ENCODE measurements at regions not wholly inside any gene's neighbourhood (a gene's known extent, or its start where the extent isn't known, plus 50 kb on each side); places are given as distances from the start of the nearest gene placed in this dataset.

DNA sequence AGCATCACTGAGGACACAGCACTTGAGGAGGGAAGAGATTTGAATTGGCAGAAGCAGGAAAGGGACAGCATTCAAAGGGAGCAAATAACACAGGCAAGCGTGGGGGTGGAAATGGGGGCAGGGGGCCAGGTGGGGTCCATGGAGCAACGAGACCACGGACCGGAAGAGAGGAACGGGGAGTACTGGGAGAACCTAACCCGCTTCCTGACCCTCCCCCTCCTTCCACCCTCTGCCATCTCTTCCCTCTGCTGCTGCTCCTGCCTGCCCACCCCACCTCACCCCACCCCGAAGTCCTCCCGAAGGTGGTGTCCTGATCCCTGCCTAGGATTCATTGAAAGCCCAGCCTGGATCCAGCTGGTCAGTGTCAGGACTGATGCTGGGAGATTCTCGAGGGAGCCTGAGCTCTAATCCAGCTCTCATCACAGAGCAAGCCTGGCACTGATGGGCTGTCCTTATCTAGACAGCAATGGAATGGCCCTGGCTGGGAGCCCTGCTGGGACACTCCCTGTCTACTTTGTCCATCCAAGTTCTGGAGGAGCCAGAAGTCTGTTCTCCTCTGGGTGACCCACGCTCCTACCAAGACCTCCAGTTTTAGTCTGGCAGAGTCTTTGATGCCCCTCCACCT, 105.0 kb downstream of the TRIM29 start:
- Mint-ChIP-seq H3K36me3 (ENCODE audit: low read depth, unreplicated experiment) (peaks cover 6% of the 10 kb centered on the region), H3K9me3 (ENCODE audit: unreplicated experiment) (peaks cover 6% of the 10 kb centered on the region), H3K27ac (ENCODE audit: unreplicated experiment) (no peak overlapping the region), H3K4me1 (ENCODE audit: low read depth, unreplicated experiment) (no peaks in the 10 kb centered on the region), H3K4me3 (ENCODE audit: unreplicated experiment) (no peak overlapping the region), H3K27me3 (ENCODE audit: low read depth, unreplicated experiment) (peaks cover 52% of the 10 kb centered on the region)
- Histone ChIP-seq H3K9me3 (ENCODE audit: insufficient read depth, low read depth, low read length) (peaks cover 7% of the 10 kb centered on the region), H3K4me2 (ENCODE audit: low read length) (no peak overlapping the region), H3K4me3 (ENCODE audit: insufficient read depth, low read depth, low read length) (no peak overlapping the region), H4K20me1 (ENCODE audit: insufficient read depth, low read length) (no peaks in the 10 kb centered on the region), H3K36me3 (ENCODE audit: insufficient read depth, low read length) (no peaks in the 10 kb centered on the region), H3K27me3 (ENCODE audit: insufficient read depth, low read length) (no peaks in the 10 kb centered on the region), H3K4me1 (ENCODE audit: insufficient read depth, low read length) (no peaks in the 10 kb centered on the region), H3K79me2 (ENCODE audit: insufficient read depth, low read length) (no peaks in the 10 kb centered on the region), H3K9ac (ENCODE audit: low read length) (no peak overlapping the region), H3K27ac (ENCODE audit: low read depth, low read length) (no peak overlapping the region), H2AFZ (ENCODE audit: low read depth, low read length) (no peak overlapping the region)
- TF ChIP-seq, protein P1, sequence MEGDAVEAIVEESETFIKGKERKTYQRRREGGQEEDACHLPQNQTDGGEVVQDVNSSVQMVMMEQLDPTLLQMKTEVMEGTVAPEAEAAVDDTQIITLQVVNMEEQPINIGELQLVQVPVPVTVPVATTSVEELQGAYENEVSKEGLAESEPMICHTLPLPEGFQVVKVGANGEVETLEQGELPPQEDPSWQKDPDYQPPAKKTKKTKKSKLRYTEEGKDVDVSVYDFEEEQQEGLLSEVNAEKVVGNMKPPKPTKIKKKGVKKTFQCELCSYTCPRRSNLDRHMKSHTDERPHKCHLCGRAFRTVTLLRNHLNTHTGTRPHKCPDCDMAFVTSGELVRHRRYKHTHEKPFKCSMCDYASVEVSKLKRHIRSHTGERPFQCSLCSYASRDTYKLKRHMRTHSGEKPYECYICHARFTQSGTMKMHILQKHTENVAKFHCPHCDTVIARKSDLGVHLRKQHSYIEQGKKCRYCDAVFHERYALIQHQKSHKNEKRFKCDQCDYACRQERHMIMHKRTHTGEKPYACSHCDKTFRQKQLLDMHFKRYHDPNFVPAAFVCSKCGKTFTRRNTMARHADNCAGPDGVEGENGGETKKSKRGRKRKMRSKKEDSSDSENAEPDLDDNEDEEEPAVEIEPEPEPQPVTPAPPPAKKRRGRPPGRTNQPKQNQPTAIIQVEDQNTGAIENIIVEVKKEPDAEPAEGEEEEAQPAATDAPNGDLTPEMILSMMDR (IDR thresholded peaks at IDR 0.05; ENCODE audit: insufficient read depth, low read depth, low read length): no peak
- no peak for TF ChIP-seq EZH2 (IDR thresholded peaks at IDR 0.05; ENCODE audit: insufficient read depth, low read length)
- FAIRE-seq (no peak), DNase-seq (ENCODE audit: low read depth) (no peak)

DNA sequence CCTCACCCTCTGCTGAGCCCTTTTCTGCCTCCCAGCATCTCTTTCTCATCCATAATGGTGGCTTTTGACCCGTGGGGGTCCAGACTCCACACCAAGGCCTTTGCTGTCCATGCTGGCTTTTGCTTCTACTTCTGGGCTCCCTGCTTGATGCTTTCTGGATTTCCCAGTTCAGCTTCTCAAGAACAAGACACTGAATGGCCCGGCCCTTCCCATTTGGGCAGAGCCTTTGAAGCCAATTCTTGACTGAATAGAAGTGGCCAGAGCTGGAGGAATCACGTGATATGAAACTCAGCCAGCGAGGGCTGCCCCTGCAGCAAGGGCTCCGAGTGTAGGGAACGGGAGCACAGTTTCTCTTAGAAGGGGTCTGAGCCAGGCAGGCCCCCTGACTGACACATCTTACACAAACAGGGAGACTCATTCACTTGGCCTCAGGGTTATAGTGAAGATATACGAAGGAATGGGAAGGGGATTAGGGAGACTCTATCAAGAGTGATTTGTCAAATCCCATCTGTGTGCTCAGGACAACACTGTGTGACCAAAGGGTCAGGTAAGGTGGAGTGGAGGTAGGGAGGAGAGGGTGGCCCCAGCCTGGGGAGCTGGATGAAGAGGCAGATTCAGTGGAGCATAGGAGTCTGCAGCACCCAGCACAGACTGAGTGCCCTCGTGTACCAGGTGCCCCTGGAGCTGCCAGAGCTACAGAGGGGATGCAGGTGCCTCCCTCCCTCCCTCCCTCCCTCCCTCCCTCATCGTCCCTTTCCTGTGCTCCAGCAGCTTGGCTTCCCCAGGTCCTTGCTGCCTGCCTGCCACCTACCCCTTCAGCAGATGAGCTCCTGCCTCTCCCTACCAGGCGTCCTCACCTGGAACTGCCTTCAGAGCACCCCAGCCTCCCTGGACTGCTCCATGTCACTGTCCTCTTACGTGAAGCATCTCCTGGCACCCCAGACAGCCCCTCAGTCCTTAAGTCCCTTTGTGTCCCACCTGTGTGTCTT, 106.0 kb downstream of the TRIM29 start:
- peaks cover 7% of the 10 kb centered on the region for H3K9me3 ChIP-seq (ENCODE audit: insufficient read depth, low read depth, low read length)
- H4K20me1 ChIP-seq (ENCODE audit: insufficient read depth, low read length): no peaks in the 10 kb centered on the region
- no peak overlapping the region for H3K9ac ChIP-seq (ENCODE audit: low read length)
- FAIRE-seq (no peak), DNase-seq (ENCODE audit: low read depth) (no peak)
- H3K36me3 Mint-ChIP-seq (ENCODE audit: low read depth, unreplicated experiment): peaks cover 7% of the 10 kb centered on the region
- no peaks in the 10 kb centered on the region for H3K36me3 ChIP-seq (ENCODE audit: insufficient read depth, low read length)
- peaks cover 2% of the 10 kb centered on the region for H3K4me1 Mint-ChIP-seq (ENCODE audit: low read depth, unreplicated experiment)
- H3K4me1 ChIP-seq (ENCODE audit: insufficient read depth, low read length): no peaks in the 10 kb centered on the region
- no peak overlapping the region for H3K4me2 ChIP-seq (ENCODE audit: low read length)
- H3K4me3 Mint-ChIP-seq (ENCODE audit: unreplicated experiment): no peak overlapping the region
- no peaks in the 10 kb centered on the region for H3K79me2 ChIP-seq (ENCODE audit: insufficient read depth, low read length)
- peaks cover 56% of the 10 kb centered on the region for H3K27me3 Mint-ChIP-seq (ENCODE audit: low read depth, unreplicated experiment)
- no peak overlapping the region for H3K4me3 ChIP-seq (ENCODE audit: insufficient read depth, low read depth, low read length)
- no peak overlapping the region for H2AFZ ChIP-seq (ENCODE audit: low read depth, low read length)
- H3K27ac ChIP-seq (ENCODE audit: low read depth, low read length): no peak overlapping the region
- H3K27me3 ChIP-seq (ENCODE audit: insufficient read depth, low read length): no peaks in the 10 kb centered on the region
- H3K27ac Mint-ChIP-seq (ENCODE audit: unreplicated experiment): no peak overlapping the region
- TF ChIP-seq, protein P1 (IDR thresholded peaks at IDR 0.05; ENCODE audit: insufficient read depth, low read depth, low read length): no peak
- no peak for TF ChIP-seq EZH2 (IDR thresholded peaks at IDR 0.05; ENCODE audit: insufficient read depth, low read length)
- H3K9me3 Mint-ChIP-seq (ENCODE audit: unreplicated experiment): peaks cover 8% of the 10 kb centered on the region

Data from astrocyte (in vitro differentiated cells and primary cell).